ENCODE measurements at regions not wholly inside any gene's neighbourhood (a gene's known extent, or its start where the extent isn't known, plus 50 kb on each side); places are given as distances from the start of the nearest gene placed in this dataset.
"Not testable (repeated sequence)": the region's sequence is repeated elsewhere in the genome, so short reads cannot be mapped to it uniquely, and the experiment has no call there.

DNA sequence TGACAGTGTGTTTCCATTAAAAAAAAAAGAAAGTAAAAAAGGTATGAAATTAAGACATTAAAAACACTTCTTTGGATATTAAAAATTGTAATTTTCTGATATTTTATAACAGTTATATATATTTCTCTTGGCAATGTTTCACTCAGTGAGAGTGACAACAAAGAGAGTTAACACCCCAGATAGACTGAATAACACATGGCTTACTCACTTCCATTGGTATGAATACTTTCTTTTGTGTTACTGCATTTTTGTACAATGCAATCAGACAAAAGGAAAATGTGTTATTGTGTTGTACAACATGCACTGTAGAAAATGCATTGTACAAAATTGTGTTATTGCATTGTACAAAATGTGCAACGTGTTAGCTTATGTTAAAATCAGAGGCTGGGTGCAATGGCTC lies 676.6 kb upstream of the AMELY start:
- intact Hi-C loops (cut with DNase I); H3K27me3 ChIP-seq; H3K4me1 ChIP-seq; DNase-seq; H3K9me3 ChIP-seq; H3K4me3 ChIP-seq (replicated peaks in 1 of 3); H3K27ac ChIP-seq; H3K36me3 ChIP-seq: not testable (repeated sequence)
- WGBS, 2 donors: 100% methylated on average over 1 of the region's 1 CpG; no CpG with 5 or more reads in 1 of the 2 donors

DNA sequence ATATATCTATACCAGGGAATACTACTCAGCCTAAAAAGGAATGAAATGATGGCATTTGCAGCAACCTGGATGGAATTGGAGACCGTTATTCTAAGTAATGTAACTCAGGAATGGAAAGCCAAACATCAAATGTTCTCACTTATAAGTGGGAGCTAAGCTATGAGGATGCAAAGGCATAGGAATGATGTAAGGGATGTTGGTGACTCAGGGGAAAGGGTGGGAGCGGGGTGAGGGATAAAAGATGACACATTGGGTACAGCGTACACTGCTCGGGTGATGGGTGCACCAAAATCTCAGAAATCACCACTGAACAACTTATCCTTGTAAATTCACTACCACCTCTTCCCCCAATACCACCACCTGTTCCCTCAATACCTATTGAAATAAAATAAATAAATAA lies 651.0 kb upstream of the AMELY start:
- Histone ChIP-seq H3K9me3 (no peaks in the 10 kb centered on the region), H3K27me3 (no peaks in the 10 kb centered on the region), H3K4me3 (replicated peaks in 1 of 3) (no peak overlapping the region), H3K4me1 (no peaks in the 10 kb centered on the region), H3K36me3 (no peaks in the 10 kb centered on the region), H3K27ac (no peak overlapping the region)
- intact Hi-C loops (cut with DNase I): no loop called here
- no peak for DNase-seq
- TF ChIP-seq, protein P1, sequence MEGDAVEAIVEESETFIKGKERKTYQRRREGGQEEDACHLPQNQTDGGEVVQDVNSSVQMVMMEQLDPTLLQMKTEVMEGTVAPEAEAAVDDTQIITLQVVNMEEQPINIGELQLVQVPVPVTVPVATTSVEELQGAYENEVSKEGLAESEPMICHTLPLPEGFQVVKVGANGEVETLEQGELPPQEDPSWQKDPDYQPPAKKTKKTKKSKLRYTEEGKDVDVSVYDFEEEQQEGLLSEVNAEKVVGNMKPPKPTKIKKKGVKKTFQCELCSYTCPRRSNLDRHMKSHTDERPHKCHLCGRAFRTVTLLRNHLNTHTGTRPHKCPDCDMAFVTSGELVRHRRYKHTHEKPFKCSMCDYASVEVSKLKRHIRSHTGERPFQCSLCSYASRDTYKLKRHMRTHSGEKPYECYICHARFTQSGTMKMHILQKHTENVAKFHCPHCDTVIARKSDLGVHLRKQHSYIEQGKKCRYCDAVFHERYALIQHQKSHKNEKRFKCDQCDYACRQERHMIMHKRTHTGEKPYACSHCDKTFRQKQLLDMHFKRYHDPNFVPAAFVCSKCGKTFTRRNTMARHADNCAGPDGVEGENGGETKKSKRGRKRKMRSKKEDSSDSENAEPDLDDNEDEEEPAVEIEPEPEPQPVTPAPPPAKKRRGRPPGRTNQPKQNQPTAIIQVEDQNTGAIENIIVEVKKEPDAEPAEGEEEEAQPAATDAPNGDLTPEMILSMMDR (IDR thresholded peaks at IDR 0.05): no peak
- no peak for TF ChIP-seq POLR2A (IDR thresholded peaks at IDR 0.05)
- WGBS, 2 donors: 94 to 98% methylated on average over 4 of the region's 4 CpGs

DNA sequence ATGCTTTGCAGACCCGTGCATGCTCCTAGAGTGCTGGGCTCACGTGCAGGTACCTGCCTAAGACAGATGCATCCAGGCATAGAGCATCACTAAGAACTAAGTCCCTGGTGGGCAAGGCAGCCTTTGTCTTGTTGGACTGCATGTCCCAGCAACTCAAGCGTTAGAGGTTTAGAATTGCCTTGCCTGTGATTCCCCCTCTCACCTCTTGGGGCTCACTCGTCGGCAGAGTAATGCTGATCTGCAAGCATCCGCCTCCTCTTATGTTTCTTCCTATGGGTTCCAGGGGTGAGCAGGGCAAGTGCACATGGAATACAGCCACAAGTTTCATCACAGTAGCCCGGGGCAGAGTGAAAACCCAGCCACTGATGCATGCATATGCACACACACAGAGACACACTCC lies 646.1 kb upstream of the AMELY start:
- 36 to 49% methylated on average over 2 to 4 of the region's 7 CpGs for WGBS, 2 donors
- Histone ChIP-seq H3K27me3 (no peaks in the 10 kb centered on the region), H3K4me1 (no peaks in the 10 kb centered on the region), H3K27ac (no peak overlapping the region), H3K9me3 (no peaks in the 10 kb centered on the region), H3K36me3 (no peaks in the 10 kb centered on the region), H3K4me3 (replicated peaks in 1 of 3) (no peak overlapping the region)
- DNase-seq: no peak
- intact Hi-C loops (cut with DNase I): no loop called here
- TF ChIP-seq POLR2A (IDR thresholded peaks at IDR 0.05): no peak
- TF ChIP-seq, protein P1 (IDR thresholded peaks at IDR 0.05): peak in 1 of 6 experiments; percentile 21

DNA sequence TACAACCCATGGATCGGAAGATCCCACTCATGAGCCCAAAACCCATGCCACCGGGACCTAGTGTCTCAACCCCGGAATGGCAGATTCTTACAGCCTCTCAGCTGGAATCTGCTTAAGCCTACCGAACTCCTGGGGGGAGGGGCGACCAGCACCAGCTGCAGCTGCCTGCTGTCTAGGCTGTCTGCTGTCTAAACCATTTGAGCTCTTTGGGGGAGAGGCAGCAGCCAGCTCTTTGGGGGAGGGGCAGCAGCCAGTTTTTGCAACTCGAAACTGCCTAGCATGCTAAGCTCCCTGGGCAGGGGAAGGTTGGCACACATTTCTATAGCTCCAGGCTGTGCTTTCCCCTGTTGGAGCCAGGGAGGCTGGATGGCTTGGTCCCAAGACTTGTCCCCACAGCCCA lies 643.5 kb upstream of the AMELY start:
- Histone ChIP-seq H3K4me3 (replicated peaks in 1 of 3) (no peak overlapping the region), H3K36me3 (no peaks in the 10 kb centered on the region), H3K9me3 (no peaks in the 10 kb centered on the region), H3K27ac (no peak overlapping the region), H3K4me1 (no peaks in the 10 kb centered on the region), H3K27me3 (no peaks in the 10 kb centered on the region)
- WGBS, 2 donors: no CpG with 5 or more reads among the region's 6 CpGs
- intact Hi-C loops (cut with DNase I): no loop called here
- DNase-seq: no peak
- TF ChIP-seq POLR2A (IDR thresholded peaks at IDR 0.05): no peak
- TF ChIP-seq, protein P1 (IDR thresholded peaks at IDR 0.05): no peak

DNA sequence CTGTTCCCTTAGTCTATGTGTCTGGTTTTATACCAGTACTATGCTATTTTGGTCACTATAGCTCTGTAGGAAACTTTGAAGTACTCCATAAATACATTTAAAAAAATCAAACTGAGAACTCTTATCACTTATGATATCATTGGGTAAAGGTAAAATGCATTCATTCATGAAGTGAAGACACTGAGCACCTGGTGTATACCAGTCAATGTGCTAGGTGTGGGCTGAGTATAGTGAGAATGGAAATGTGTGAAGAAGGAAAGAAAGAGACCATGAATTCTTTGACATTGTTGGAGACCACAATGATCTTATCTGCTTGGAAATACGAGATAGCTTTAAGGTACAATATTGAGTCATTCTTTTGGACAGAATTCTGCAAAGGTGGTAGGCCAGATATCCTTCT lies 633.5 kb upstream of the AMELY start:
- Histone ChIP-seq H3K27ac (no peak overlapping the region), H3K36me3 (no peaks in the 10 kb centered on the region), H3K4me1 (no peaks in the 10 kb centered on the region), H3K27me3 (no peaks in the 10 kb centered on the region), H3K9me3 (no peaks in the 10 kb centered on the region), H3K4me3 (replicated peaks in 1 of 3) (no peak overlapping the region)
- WGBS, 2 donors: 81 to 97% methylated on average over 1 of the region's 1 CpG
- TF ChIP-seq, protein P1 (IDR thresholded peaks at IDR 0.05): no peak
- no peak for TF ChIP-seq POLR2A (IDR thresholded peaks at IDR 0.05)
- intact Hi-C loops (cut with DNase I): no loop called here
- no peak for DNase-seq

DNA sequence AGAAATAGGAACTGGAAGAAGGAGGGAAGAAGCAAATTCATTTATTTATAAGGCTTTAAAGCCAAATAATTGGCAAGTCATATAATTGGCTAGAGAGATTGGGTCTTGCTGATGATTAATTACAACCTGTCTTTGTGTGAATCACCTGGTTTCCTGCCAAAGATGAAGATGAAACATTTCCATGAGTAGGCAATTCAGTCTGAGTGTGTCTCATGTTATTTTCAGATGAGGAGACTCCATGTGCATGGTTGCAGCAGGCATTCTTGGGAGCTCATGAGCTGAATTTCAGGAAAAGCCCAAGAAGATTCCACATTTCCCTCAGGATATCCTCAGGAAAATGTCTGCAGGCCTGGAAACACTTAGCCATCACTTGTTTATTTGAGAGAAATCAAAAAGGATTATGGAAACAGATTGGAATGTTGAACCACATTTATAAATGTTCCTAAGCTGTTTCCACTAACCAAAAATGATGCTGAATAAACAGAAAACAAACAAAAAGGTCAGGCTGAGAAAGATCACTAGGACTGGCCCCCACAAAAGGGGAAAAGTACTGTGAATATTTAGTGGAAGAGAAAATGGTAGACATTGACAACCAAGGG lies 632.7 kb upstream of the AMELY start:
- Histone ChIP-seq H3K4me1 (no peaks in the 10 kb centered on the region), H3K27me3 (no peaks in the 10 kb centered on the region), H3K27ac (no peak overlapping the region), H3K4me3 (replicated peaks in 1 of 3) (no peak overlapping the region), H3K9me3 (no peaks in the 10 kb centered on the region), H3K36me3 (no peaks in the 10 kb centered on the region)
- intact Hi-C loops (cut with DNase I): no loop called here
- DNase-seq: no peak
- no peak for TF ChIP-seq POLR2A (IDR thresholded peaks at IDR 0.05)
- TF ChIP-seq, protein P1 (IDR thresholded peaks at IDR 0.05): no peak
